Smooth muscle cell (in vitro differentiated cells): ENCODE measurements at regions not wholly inside any gene's neighbourhood (a gene's known extent, or its start where the extent isn't known, plus 50 kb on each side); places are given as distances from the start of the nearest gene placed in this dataset.
A peak's percentile ranks its signal among the peaks of the same experiment; 100 is the strongest.

Experiments used
- DNase-seq: peaks from one replicate; lab custom pipeline; 2025; ENCODE audit not compliant: unreplicated experiment; lab: John Stamatoyannopoulos, UW
- H2AFZ ChIP-seq: fragments of 200-600 bp; sonication (generic); 2 replicates; pipeline ENCODE4 v1.6.0; 2016; ENCODE audit warnings: antibody characterized with exemption, low read depth, mild to moderate bottlenecking
- H3F3A ChIP-seq: fragments of 200-600 bp; sonication (generic); 2 replicates; pipeline ENCODE4 v1.6.0; 2017; ENCODE audit warnings: antibody characterized with exemption, low read depth
- H3K27ac ChIP-seq: fragments of 200-600 bp; sonication (generic); 2 replicates; pipeline ENCODE4 v1.5.1; 2016; ENCODE audit warnings: low read depth, mild to moderate bottlenecking
- H3K27me3 ChIP-seq: fragments of 200-600 bp; sonication (generic); 2 replicates; pipeline ENCODE4 v1.6.1; 2016; ENCODE audit warnings: low read depth, mild to moderate bottlenecking
- H3K36me3 ChIP-seq: fragments of 200-600 bp; sonication (generic); 2 replicates; pipeline ENCODE4 v1.5.1; 2016; ENCODE audit warnings: low read depth
- H3K4me1 ChIP-seq: fragments of 200-600 bp; sonication (generic); 2 replicates; pipeline ENCODE4 v1.5.1; 2016; ENCODE audit warnings: low read depth
- H3K4me2 ChIP-seq: fragments of 200-600 bp; sonication (generic); 2 replicates; pipeline ENCODE4 v1.6.0; 2016; ENCODE audit warnings: mild to moderate bottlenecking
- H3K4me3 ChIP-seq: fragments of 200-600 bp; sonication (generic); 2 replicates; pipeline ENCODE4 v1.5.1; 2016; ENCODE audit warnings: mild to moderate bottlenecking
- H3K79me2 ChIP-seq: fragments of 200-600 bp; sonication (generic); 2 replicates; pipeline ENCODE4 v1.6.0; 2016; ENCODE audit warnings: low read depth, mild to moderate bottlenecking
- H3K9ac ChIP-seq: fragments of 200-600 bp; sonication (generic); 2 replicates; pipeline ENCODE4 v1.6.0; 2016; ENCODE audit warnings: low read depth
- H3K9me3 ChIP-seq: fragments of 200-600 bp; sonication (generic); replicated peaks from 2 replicates; pipeline ENCODE4 v1.5.1; 2016; ENCODE audit warnings: low read depth
- H4K20me1 ChIP-seq: fragments of 200-600 bp; sonication (generic); 2 replicates; pipeline ENCODE4 v1.6.0; 2016; ENCODE audit warnings: low read depth
- WGBS: methylation state at CpG from one replicate; pipeline ENCODE4 v1.1.7; 2016; ENCODE audit warnings: low lambda C conversion rate; 5-methylcytosine and 5-hydroxymethylcytosine counted together
- TF ChIP-seq, protein P1 (sequence below): fragments of 200-600 bp; sonication (generic); IDR thresholded peaks from 2 replicates; pipeline ENCODE4 v1.5.1; 2017; ENCODE audit warnings: borderline replicate concordance, mild to moderate bottlenecking, antibody characterized with exemption; ENCODE audit not compliant: insufficient read depth, poor library complexity, severe bottlenecking

DNA sequence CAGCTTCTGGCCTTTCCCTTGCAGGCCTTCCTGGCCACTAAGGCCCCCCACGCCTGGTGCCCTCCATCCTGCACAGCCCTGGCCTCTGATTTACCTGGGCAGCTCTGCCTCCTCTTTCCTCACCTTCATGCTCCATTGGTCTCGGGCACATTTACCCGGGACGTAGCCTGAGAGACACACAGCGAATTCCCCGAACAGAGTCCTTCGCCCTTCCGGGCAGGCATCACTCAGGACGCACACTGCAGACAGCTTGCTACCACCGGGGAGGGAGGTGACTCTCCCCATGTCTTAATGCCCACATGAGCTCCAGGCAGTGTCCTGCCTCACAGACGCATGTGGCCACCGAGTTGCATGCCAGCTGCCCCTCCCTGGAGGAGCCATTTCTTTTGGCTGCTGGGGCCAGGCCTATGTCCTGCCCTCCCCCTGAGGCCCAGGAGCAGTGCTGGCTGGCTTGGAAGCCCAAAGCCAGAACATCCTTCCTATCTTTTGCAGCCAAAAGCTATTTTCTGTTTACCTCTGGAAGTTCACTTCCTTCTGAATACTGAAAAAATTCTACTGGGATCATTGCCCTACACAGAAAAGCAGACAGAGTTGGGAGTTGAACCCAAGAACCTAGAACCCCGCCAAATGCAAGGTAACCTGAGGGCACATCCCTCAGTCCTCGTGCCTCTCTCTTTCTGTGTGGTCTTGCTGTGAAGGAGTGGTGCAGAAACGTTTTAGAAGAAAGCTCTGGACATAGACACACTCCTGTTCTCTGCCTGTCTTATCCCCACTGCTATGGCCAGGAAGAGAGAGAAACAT is 209.5 kb downstream of the TOMM20 start:
- Histone ChIP-seq H3K4me2 (no peak overlapping the region), H3K9ac (no peak overlapping the region), H3K4me3 (no peak overlapping the region), H2AFZ (peak overlapping the region; percentile 60), H3K4me1 (peaks cover 11% of the 10 kb centered on the region), H3F3A (no peaks in the 10 kb centered on the region), H3K79me2 (no peaks in the 10 kb centered on the region), H3K27me3 (no peaks in the 10 kb centered on the region), H4K20me1 (no peaks in the 10 kb centered on the region), H3K36me3 (no peaks in the 10 kb centered on the region), H3K27ac (no peak overlapping the region), H3K9me3 (no peaks in the 10 kb centered on the region)
- no peak for DNase-seq
- TF ChIP-seq, protein P1, sequence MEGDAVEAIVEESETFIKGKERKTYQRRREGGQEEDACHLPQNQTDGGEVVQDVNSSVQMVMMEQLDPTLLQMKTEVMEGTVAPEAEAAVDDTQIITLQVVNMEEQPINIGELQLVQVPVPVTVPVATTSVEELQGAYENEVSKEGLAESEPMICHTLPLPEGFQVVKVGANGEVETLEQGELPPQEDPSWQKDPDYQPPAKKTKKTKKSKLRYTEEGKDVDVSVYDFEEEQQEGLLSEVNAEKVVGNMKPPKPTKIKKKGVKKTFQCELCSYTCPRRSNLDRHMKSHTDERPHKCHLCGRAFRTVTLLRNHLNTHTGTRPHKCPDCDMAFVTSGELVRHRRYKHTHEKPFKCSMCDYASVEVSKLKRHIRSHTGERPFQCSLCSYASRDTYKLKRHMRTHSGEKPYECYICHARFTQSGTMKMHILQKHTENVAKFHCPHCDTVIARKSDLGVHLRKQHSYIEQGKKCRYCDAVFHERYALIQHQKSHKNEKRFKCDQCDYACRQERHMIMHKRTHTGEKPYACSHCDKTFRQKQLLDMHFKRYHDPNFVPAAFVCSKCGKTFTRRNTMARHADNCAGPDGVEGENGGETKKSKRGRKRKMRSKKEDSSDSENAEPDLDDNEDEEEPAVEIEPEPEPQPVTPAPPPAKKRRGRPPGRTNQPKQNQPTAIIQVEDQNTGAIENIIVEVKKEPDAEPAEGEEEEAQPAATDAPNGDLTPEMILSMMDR, result no peak
- 85% methylated on average over 15 of the region's 15 CpGs for WGBS

DNA sequence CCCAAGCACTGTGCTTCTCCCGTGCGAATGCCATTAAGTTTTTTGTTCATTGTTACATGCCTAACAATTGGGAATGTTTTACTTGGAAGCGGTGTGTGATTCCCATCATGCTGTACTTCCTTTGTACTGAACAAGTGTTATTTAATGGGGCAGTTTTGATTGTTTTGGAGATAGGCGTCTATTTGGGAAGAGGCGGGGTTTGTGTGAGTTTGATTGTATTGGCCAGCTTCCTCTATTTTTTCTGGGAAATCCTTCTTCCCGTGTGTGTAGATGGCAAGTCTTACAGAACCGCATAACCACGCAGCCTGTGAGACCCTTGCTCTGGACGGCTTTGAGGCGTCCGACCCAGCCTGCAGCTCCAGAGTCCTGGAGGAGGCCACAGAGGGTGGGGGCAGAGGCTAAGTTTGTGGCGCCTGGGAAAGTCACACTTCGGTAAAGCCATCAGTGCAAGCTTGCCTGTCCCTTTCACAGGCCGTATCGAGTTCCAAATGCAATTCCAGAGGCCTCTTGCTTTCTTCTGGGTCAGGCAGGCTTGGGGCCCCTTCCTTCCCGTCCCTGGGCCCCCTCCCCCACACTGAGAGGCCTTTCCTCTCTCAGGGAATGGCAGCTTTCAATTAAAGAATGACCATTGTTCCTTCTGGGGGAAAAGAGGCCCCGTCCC is 210.3 kb downstream of the TOMM20 start:
- no peak overlapping the region for H3K4me2 ChIP-seq
- WGBS, result 57% methylated on average over 17 of the region's 17 CpGs
- no peaks in the 10 kb centered on the region for H3K9me3 ChIP-seq
- H3K9ac ChIP-seq, result no peak overlapping the region
- peaks cover 15% of the 10 kb centered on the region for H3K4me1 ChIP-seq
- H2AFZ ChIP-seq, result peak overlapping the region; percentile 39
- H3K36me3 ChIP-seq, result no peaks in the 10 kb centered on the region
- no peaks in the 10 kb centered on the region for H3F3A ChIP-seq
- DNase-seq, result no peak
- no peak overlapping the region for H3K4me3 ChIP-seq
- no peaks in the 10 kb centered on the region for H4K20me1 ChIP-seq
- no peaks in the 10 kb centered on the region for H3K79me2 ChIP-seq
- TF ChIP-seq, protein P1, result no peak
- H3K27me3 ChIP-seq, result no peaks in the 10 kb centered on the region
- H3K27ac ChIP-seq, result no peak overlapping the region

DNA sequence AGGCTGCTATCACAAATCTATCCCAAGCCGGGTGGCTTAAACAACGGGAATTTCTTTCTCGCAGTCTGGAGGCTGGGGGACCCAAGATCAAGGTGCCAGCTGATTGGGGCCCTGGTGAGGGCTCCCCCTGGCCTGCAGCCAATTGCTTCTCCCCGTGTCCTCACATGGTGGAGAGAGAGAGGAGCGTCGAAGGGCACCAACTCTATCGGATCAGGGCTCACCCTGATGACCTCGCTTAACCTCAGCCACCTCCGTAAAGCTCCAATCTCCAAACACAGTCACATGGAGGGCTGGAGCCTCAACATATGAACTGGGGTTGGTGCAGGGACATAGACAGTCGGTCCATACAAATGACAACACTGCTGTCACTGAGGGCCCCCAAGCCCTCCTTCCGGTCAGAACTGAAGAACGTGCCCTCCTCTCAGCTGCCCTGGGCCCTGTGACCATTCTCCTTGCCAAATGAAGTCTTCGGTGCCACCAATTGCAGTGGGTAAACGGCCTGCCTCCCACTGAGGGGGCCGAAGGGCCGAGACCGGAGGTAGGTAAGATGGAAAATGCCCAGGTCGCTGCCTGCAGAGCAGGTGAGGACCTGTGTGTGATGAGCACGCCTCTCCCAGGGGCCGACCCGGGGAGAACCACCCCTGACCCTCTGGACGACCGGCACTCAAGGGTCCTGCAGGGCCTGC is 211.0 kb downstream of the TOMM20 start:
- no peaks in the 10 kb centered on the region for H4K20me1 ChIP-seq
- H3K27ac ChIP-seq, result no peak overlapping the region
- DNase-seq, result no peak
- peaks cover 15% of the 10 kb centered on the region for H3K4me1 ChIP-seq
- 97% methylated on average over 23 of the region's 23 CpGs for WGBS
- H3K9me3 ChIP-seq, result no peaks in the 10 kb centered on the region
- no peak overlapping the region for H3K4me3 ChIP-seq
- H3K36me3 ChIP-seq, result no peaks in the 10 kb centered on the region
- H3K27me3 ChIP-seq, result no peaks in the 10 kb centered on the region
- no peak overlapping the region for H3K9ac ChIP-seq
- H3K4me2 ChIP-seq, result no peak overlapping the region
- TF ChIP-seq, protein P1, result no peak
- no peaks in the 10 kb centered on the region for H3F3A ChIP-seq
- no peaks in the 10 kb centered on the region for H3K79me2 ChIP-seq
- no peak overlapping the region for H2AFZ ChIP-seq
